Cardiac fibroblast (primary cell): ENCODE measurements at regions not wholly inside any gene's neighbourhood (a gene's known extent, or its start where the extent isn't known, plus 50 kb on each side); places are given as distances from the start of the nearest gene placed in this dataset.

Source experiments
- DNase-seq, 2 donors: peaks; one replicate each; pipeline versions ENCODE4 v3.0.0 to v3.0.0-alpha.2; 2010; ENCODE audit warnings: low read depth in 2 of 2
- H3K4me3 ChIP-seq, 2 donors: replicated peaks in 1 of 2; 1 replicate in 1 of 2; 2 replicates in 1 of 2; pipeline ENCODE4 v1.5.1; 2011; ENCODE audit warnings: low read depth in 2 of 2, low read length in 2 of 2, mild to moderate bottlenecking in 2 of 2, moderate library complexity in 1 of 2
- CTCF ChIP-seq: IDR thresholded peaks from one replicate; pipeline ENCODE4 v1.5.1; 2011; ENCODE audit warnings: low read depth, mild to moderate bottlenecking, low read length, inconsistent platforms

GRCh38 chr1:193426061-193426460, 239.6 kb upstream of the B3GALT2 start:
- no peak for DNase-seq
- no peak for TF ChIP-seq CTCF

GRCh38 chr1:193421487-193421886, 235.1 kb upstream of the B3GALT2 start:
- TF ChIP-seq CTCF: no peak
- DNase-seq: no peak

More at GRCh38 chr1:193426061-193426460, 239.6 kb upstream of the B3GALT2 start:
- H3K4me3 ChIP-seq: no peak overlapping the region

DNA sequence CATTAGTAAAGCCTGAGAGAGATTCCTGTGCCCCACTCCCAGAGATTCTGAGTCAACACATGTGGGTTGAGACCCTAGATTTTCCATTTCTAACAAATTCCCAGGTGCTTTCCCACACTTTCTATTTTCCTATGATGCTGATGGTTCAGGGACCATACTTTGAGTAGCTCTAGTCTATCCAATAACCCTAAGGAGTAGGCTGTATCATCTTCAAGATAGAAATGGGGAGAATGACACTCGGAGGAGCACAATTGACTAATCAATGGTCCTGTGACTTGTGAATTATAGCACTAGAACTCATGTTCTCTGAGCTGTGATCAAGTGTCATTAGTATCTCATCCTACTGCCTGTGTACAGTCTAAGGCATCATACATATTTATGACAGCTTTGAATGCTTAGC, 232.9 kb upstream of the B3GALT2 start:
- TF ChIP-seq CTCF: no peak
- DNase-seq: no peak

More at GRCh38 chr1:193421487-193421886, 235.1 kb upstream of the B3GALT2 start:
- no peak overlapping the region for H3K4me3 ChIP-seq

GRCh38 chr1:193418745-193419058, 232.3 kb upstream of the B3GALT2 start:
- no peak for TF ChIP-seq CTCF
- H3K4me3 ChIP-seq: peak overlapping the region in 1 of 2 donors; percentile 47
- no peak for DNase-seq

More for the DNA sequence above, 232.9 kb upstream of the B3GALT2 start:
- H3K4me3 ChIP-seq: no peak overlapping the region

DNA sequence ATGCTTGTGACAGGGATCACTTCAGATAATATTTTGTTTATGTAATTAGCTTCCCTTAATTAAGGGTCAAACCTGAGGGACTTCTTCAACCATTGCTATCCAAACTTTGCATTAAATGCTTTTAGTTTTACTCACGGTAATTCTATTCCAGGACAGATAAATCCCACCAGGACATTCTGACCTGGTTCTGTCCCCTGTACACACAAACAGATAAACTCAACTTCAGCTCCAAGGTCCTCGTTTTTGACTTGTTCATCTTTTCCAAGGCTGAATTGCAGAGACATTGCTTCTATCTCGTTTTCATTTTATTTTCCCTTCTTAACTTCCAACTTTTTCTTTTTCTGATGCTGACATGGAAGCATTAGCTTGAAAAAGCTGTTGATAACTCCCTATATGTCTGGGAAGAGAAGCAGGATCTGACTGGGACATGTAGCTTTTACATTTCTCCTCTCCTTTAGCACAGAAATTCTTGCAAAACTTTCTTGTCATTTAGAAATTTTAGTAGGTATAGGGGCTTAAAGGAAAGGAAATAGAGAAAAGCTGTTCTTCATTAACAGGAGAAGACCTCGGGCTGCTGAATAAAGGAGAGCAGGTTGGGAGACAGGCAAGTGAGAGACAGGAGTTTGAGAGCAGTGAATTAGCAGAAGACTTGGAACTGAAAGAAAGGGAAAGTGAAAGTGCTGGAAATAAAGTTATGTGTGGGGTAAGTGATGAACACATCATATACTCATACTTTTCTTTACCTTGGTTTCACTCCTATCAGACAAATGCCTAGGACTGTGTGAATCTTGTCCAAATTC, 231.7 kb upstream of the B3GALT2 start:
- DNase-seq: peak; percentile 51 to 67
- peak overlapping the region in 1 of 2 donors; percentile 47 for H3K4me3 ChIP-seq
- TF ChIP-seq CTCF: no peak

GRCh38 chr1:193417403-193417802, 231.0 kb upstream of the B3GALT2 start:
- DNase-seq: peak; percentile 39 to 55
- no peak overlapping the region for H3K4me3 ChIP-seq
- no peak for TF ChIP-seq CTCF
